ENCODE measurements at regions not wholly inside any gene's neighbourhood (a gene's known extent, or its start where the extent isn't known, plus 50 kb on each side); places are given as distances from the start of the nearest gene placed in this dataset.

- DNase-seq (ENCODE audit: low read depth in 1 of 2, low spot score in 1 of 2), result no peak
- H3K27ac ChIP-seq (replicated peaks), result no peak overlapping the region
- TF ChIP-seq SPI1 (IDR thresholded peaks at IDR 0.05; ENCODE audit: borderline replicate concordance, low read depth), result no peak
- TF ChIP-seq GABPA (IDR thresholded peaks at IDR 0.05; ENCODE audit: low read depth), result no peak
- no peak for TF ChIP-seq POLR2AphosphoS5 (IDR thresholded peaks at IDR 0.05; ENCODE audit: low read depth)
- TF ChIP-seq CTCF (IDR thresholded peaks at IDR 0.05; ENCODE audit: insufficient read depth, low read length), result no peak
- no peak for TF ChIP-seq REST (IDR thresholded peaks at IDR 0.05; ENCODE audit: insufficient replicate concordance, low read depth)
- H3K27me3 ChIP-seq (ENCODE audit: insufficient read depth, poor library complexity, severe bottlenecking), result no peaks in the 10 kb centered on the region
- H3K4me3 ChIP-seq (replicated peaks; ENCODE audit: insufficient read depth, low read length), result no peak overlapping the region
Measured at GRCh38 chr20:48321271-48321670, 506.5 kb downstream of the PREX1 start.

GRCh38 chr20:48319943-48320584, 507.7 kb downstream of the PREX1 start:
- H3K27me3 ChIP-seq (ENCODE audit: insufficient read depth, poor library complexity, severe bottlenecking), result no peaks in the 10 kb centered on the region
- no peak overlapping the region for H3K4me3 ChIP-seq (replicated peaks; ENCODE audit: insufficient read depth, low read length)
- no peak for TF ChIP-seq POLR2AphosphoS5 (IDR thresholded peaks at IDR 0.05; ENCODE audit: low read depth)
- no peak for TF ChIP-seq CTCF (IDR thresholded peaks at IDR 0.05; ENCODE audit: insufficient read depth, low read length)
- no peak for TF ChIP-seq REST (IDR thresholded peaks at IDR 0.05; ENCODE audit: insufficient replicate concordance, low read depth)
- no peak for TF ChIP-seq GABPA (IDR thresholded peaks at IDR 0.05; ENCODE audit: low read depth)
- TF ChIP-seq SPI1 (IDR thresholded peaks at IDR 0.05; ENCODE audit: borderline replicate concordance, low read depth), result no peak
- no peak for DNase-seq (ENCODE audit: low read depth in 1 of 2, low spot score in 1 of 2)
- H3K27ac ChIP-seq (replicated peaks), result no peak overlapping the region

- no peak overlapping the region for H3K27ac ChIP-seq (replicated peaks)
- H3K4me3 ChIP-seq (replicated peaks; ENCODE audit: insufficient read depth, low read length), result no peak overlapping the region
- DNase-seq (ENCODE audit: low read depth in 1 of 2, low spot score in 1 of 2), result no peak
- H3K27me3 ChIP-seq (ENCODE audit: insufficient read depth, poor library complexity, severe bottlenecking), result no peaks in the 10 kb centered on the region
- TF ChIP-seq POLR2AphosphoS5 (IDR thresholded peaks at IDR 0.05; ENCODE audit: low read depth) (no peak), CTCF (IDR thresholded peaks at IDR 0.05; ENCODE audit: insufficient read depth, low read length) (no peak), REST (IDR thresholded peaks at IDR 0.05; ENCODE audit: insufficient replicate concordance, low read depth) (no peak), SPI1 (IDR thresholded peaks at IDR 0.05; ENCODE audit: borderline replicate concordance, low read depth) (no peak), GABPA (IDR thresholded peaks at IDR 0.05; ENCODE audit: low read depth) (no peak)
Measured at GRCh38 chr20:48317578-48317977, 510.2 kb downstream of the PREX1 start.
